ENCODE measurements at regions not wholly inside any gene's neighbourhood (a gene's known extent, or its start where the extent isn't known, plus 50 kb on each side); places are given as distances from the start of the nearest gene placed in this dataset.

DNA sequence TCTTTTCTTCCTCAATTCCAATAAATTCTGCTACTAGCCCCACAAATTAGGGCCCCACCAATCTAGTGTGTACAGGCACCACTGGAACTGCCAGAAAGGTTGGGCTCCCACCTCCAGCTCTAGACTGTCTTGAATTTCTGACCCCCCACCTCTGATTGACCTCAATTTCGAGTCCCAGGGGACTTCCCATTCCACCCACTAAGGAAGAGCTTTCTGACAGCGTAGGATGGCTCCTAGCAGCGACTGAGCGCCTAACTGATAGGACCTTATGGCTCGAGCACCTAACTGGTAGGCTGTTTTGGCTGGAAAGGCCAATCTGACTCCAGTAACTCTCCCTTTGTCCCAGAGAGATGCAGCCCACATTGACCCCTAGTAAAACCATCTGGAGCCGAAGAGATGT is 171.6 kb upstream of the ZNF184 start:
- TF ChIP-seq CTCF (IDR thresholded peaks at IDR 0.05; ENCODE audit: extremely low read depth in 1 of 2, insufficient read depth in 1 of 2, low read depth in 1 of 2, low read length in 2 of 2), result no peak
- TF ChIP-seq POLR2A (IDR thresholded peaks at IDR 0.05; ENCODE audit: low read depth, low read length), result no peak
- no peak for TF ChIP-seq MAX (IDR thresholded peaks at IDR 0.05; ENCODE audit: insufficient read depth, insufficient read length)

Measured in endothelial cell of umbilical vein (primary cell).